ENCODE measurements at regions not wholly inside any gene's neighbourhood (a gene's known extent, or its start where the extent isn't known, plus 50 kb on each side); places are given as distances from the start of the nearest gene placed in this dataset.

- no peaks in the 10 kb centered on the region for H3K9me3 ChIP-seq
- H3K36me3 ChIP-seq = no peaks in the 10 kb centered on the region
- H3K4me1 ChIP-seq = peaks cover 10% of the 10 kb centered on the region
- intact Hi-C loops (cut with DNase I) = no loop called here
- H3K27me3 ChIP-seq = no peaks in the 10 kb centered on the region
- peak in 1 of 2 donors; percentile 91 for DNase-seq (ENCODE audit: extremely low spot score in 2 of 2)
- H3K4me3 ChIP-seq = peak overlapping the region in 1 of 2 donors; percentile 12
- peak overlapping the region; percentile 54 for H3K27ac ChIP-seq
- TF ChIP-seq POLR2AphosphoS5 (IDR thresholded peaks at IDR 0.05; ENCODE audit: insufficient read depth in 1 of 2, low read depth in 1 of 2) = peak in 1 of 2 donors; percentile 93
- TF ChIP-seq, protein P1, sequence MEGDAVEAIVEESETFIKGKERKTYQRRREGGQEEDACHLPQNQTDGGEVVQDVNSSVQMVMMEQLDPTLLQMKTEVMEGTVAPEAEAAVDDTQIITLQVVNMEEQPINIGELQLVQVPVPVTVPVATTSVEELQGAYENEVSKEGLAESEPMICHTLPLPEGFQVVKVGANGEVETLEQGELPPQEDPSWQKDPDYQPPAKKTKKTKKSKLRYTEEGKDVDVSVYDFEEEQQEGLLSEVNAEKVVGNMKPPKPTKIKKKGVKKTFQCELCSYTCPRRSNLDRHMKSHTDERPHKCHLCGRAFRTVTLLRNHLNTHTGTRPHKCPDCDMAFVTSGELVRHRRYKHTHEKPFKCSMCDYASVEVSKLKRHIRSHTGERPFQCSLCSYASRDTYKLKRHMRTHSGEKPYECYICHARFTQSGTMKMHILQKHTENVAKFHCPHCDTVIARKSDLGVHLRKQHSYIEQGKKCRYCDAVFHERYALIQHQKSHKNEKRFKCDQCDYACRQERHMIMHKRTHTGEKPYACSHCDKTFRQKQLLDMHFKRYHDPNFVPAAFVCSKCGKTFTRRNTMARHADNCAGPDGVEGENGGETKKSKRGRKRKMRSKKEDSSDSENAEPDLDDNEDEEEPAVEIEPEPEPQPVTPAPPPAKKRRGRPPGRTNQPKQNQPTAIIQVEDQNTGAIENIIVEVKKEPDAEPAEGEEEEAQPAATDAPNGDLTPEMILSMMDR (IDR thresholded peaks at IDR 0.05) = no peak
Observed at GRCh38 chr6:21987501-21987957, 309.3 kb downstream of the PRL start.

GRCh38 chr6:21990577-21990976 is 306.3 kb downstream of the PRL start:
- no peaks in the 10 kb centered on the region for H3K9me3 ChIP-seq
- intact Hi-C loops (cut with DNase I) = no loop called here
- DNase-seq (ENCODE audit: extremely low spot score in 2 of 2) = no peak
- H3K4me1 ChIP-seq = peaks cover 10% of the 10 kb centered on the region
- no peaks in the 10 kb centered on the region for H3K36me3 ChIP-seq
- H3K4me3 ChIP-seq = no peak overlapping the region
- no peaks in the 10 kb centered on the region for H3K27me3 ChIP-seq
- TF ChIP-seq POLR2AphosphoS5 (IDR thresholded peaks at IDR 0.05; ENCODE audit: insufficient read depth in 1 of 2, low read depth in 1 of 2) = no peak
- no peak for TF ChIP-seq POLR2A (IDR thresholded peaks at IDR 0.05)
- TF ChIP-seq, protein P1 (IDR thresholded peaks at IDR 0.05) = no peak
- no peak overlapping the region for H3K27ac ChIP-seq

DNA sequence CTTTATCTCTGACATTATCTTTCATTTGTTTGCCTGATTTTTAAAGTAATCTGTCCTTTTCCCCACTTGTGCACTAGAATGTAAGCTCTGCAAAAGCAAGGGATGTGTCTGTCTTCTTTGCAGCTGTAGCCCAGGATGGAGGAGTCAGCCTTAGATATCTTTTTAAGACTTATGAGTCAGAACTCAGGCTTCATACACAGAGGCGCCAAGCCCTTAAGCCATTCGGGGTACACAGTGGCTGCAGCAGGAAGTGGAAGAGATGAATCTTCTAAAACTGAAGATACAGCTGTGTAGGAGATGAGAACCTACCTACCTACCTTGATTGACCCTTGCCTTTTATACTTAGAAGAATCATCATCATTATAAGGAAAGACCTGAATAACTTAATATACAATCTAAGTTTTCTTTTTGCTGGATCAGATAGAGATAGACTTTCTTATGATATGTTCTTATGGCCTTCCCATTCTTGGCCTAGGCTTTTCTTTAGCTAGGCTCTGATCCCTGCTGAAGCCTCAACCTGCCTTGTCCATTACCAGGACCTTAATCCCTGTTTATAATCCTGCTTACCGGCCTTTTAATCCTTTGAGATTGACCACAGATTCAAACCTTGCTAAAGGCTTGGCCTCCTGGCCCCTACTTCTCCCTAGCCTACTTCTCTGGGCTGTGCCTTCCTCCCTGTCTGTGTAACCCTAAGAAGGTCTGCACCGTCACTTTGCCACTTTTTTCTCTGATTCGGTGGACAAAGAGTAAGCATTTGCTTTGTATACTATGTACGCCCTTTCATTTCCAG is 304.5 kb downstream of the PRL start:
- DNase-seq (ENCODE audit: extremely low spot score in 2 of 2) = no peak
- intact Hi-C loops (cut with DNase I) = no loop called here
- Histone ChIP-seq H3K9me3 (no peaks in the 10 kb centered on the region), H3K27me3 (no peaks in the 10 kb centered on the region), H3K36me3 (no peaks in the 10 kb centered on the region), H3K27ac (no peak overlapping the region), H3K4me1 (peaks cover under 1% of the 10 kb centered on the region), H3K4me3 (no peak overlapping the region)
- TF ChIP-seq, protein P1 (IDR thresholded peaks at IDR 0.05) = no peak
- no peak for TF ChIP-seq POLR2A (IDR thresholded peaks at IDR 0.05)
- TF ChIP-seq POLR2AphosphoS5 (IDR thresholded peaks at IDR 0.05; ENCODE audit: insufficient read depth in 1 of 2, low read depth in 1 of 2) = no peak

DNA sequence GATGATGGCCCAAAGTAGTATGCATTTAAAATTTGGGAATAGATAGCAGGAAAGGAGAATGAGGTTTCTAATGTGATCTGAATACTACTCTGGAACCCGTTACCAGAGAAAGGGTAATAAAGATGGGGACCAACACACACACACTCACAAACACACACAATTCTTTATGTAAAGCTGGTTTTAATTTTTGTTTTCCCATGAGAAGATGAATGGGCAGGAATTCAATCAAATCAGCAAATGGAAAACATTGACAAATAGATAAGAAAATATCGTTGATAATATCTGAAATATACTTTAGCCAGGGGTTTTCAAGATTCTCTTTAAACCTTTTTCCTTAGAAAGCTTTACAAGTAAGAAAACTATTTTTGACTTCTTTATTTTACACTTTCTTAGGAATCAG is 303.0 kb downstream of the PRL start:
- Histone ChIP-seq H3K27me3 (no peaks in the 10 kb centered on the region), H3K9me3 (no peaks in the 10 kb centered on the region), H3K4me1 (no peaks in the 10 kb centered on the region), H3K27ac (no peak overlapping the region), H3K4me3 (no peak overlapping the region), H3K36me3 (no peaks in the 10 kb centered on the region)
- intact Hi-C loops (cut with DNase I) = no loop called here
- no peak for DNase-seq (ENCODE audit: extremely low spot score in 2 of 2)
- TF ChIP-seq POLR2AphosphoS5 (IDR thresholded peaks at IDR 0.05; ENCODE audit: insufficient read depth in 1 of 2, low read depth in 1 of 2) = no peak
- TF ChIP-seq POLR2A (IDR thresholded peaks at IDR 0.05) = no peak
- TF ChIP-seq, protein P1 (IDR thresholded peaks at IDR 0.05) = no peak

DNA sequence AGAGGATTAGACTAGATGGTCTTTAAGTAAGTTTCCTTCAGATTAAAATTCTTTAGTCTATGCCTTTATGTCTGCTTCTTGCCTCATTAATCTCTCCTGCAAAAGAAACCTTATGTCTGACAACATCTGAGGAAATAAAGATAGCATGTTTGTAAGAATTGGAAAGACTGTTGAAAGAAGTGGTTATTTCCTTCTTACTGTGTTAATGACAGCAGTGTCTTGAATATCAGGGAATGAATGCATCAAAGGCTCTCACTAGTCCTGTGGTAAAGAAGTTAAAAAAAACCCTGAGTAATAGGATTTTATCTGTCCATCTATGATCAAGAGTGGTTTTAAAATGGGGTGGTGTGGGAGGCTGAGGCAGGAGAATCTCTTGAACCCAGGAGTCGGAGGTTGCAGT is 302.0 kb downstream of the PRL start:
- no peak for DNase-seq (ENCODE audit: extremely low spot score in 2 of 2)
- H3K27me3 ChIP-seq = no peaks in the 10 kb centered on the region
- TF ChIP-seq, protein P1 (IDR thresholded peaks at IDR 0.05) = no peak
- TF ChIP-seq POLR2AphosphoS5 (IDR thresholded peaks at IDR 0.05; ENCODE audit: insufficient read depth in 1 of 2, low read depth in 1 of 2) = no peak
- TF ChIP-seq POLR2A (IDR thresholded peaks at IDR 0.05) = no peak
- intact Hi-C loops (cut with DNase I) = no loop called here
- no peaks in the 10 kb centered on the region for H3K4me1 ChIP-seq
- no peaks in the 10 kb centered on the region for H3K36me3 ChIP-seq
- H3K4me3 ChIP-seq = no peak overlapping the region
- H3K27ac ChIP-seq = no peak overlapping the region
- no peaks in the 10 kb centered on the region for H3K9me3 ChIP-seq
